NB4 (cell line): ENCODE measurements at regions not wholly inside any gene's neighbourhood (a gene's known extent, or its start where the extent isn't known, plus 50 kb on each side); places are given as distances from the start of the nearest gene placed in this dataset.

ENCODE experiments used
- CTCF ChIP-seq: IDR thresholded peaks from one replicate; pipeline ENCODE4 v1.5.1; 2012; ENCODE audit warnings: low read depth, low read length
- POLR2A ChIP-seq: IDR thresholded peaks from 2 replicates; pipeline ENCODE4 v1.6.1; 2011; ENCODE audit warnings: mild to moderate bottlenecking; ENCODE audit not compliant: insufficient read length; ENCODE audit errors: extremely low read depth
- TF ChIP-seq, protein P1 (sequence below): IDR thresholded peaks from 2 replicates; pipeline ENCODE4 v1.6.1; 2011; ENCODE audit warnings: low read depth, low read length

DNA sequence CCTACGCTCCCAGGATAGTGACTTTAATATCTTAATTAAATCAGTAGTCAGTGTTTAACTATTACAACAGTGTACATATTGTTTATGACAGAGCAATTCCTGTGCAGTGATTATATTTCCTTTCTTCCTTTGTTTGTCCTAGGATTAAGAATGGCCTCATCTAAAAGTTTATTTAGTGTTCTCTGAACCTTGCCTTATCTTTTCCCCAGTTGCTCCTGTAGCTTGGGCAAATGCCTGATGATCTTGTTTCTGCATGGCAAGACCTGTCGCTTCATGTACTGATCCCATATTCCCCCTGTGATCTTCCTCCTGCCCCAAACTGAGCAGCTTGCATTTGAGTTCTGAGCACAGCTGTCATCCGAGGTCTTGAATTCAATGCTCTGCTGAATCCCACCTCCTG lies 69.1 kb upstream of the STUM start:
- TF ChIP-seq CTCF = no peak
- no peak for TF ChIP-seq POLR2A
- TF ChIP-seq, protein P1, sequence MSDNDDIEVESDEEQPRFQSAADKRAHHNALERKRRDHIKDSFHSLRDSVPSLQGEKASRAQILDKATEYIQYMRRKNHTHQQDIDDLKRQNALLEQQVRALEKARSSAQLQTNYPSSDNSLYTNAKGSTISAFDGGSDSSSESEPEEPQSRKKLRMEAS = no peak
